GM12878 (cell line): ENCODE measurements at regions not wholly inside any gene's neighbourhood (a gene's known extent, or its start where the extent isn't known, plus 50 kb on each side); places are given as distances from the start of the nearest gene placed in this dataset.

Experiments used
- ATAC-seq: fragments of 200-7000 bp; cut with Tn5 transposase; 3 replicates; pipeline ENCODE4 v1.9.1; 2020; ENCODE audit warnings: mild to moderate bottlenecking, moderate library complexity
- BruUV-seq: library from RNA; stranded (reverse); fragments of 400-500 nt; replicated peaks from 2 replicates; lab custom pipeline; 2021; lab: Mats Ljungman, UMichigan
- CTCF ChIA-PET: fragments of 300-600 bp; sonication (Branson Sonifier 250); formaldehyde crosslinking; extraction: SDS; loops from one replicate; lab custom pipeline; 2021; ENCODE audit warnings: inconsistent platforms; lab: Yijun Ruan, JAX
- POLR2A ChIA-PET: fragments of 350-600 bp; formaldehyde crosslinking; extraction: SDS; loops from one replicate; lab custom pipeline; 2021; ENCODE audit warnings: inconsistent platforms; lab: Charles Lee
- RAD21 ChIA-PET: fragments of 300-600 bp; sonication (Branson Sonifier 250); formaldehyde crosslinking; loops from one replicate; lab custom pipeline; 2023; ENCODE audit warnings: antibody characterized with exemption; ENCODE audit not compliant: unreplicated experiment; lab: Charles Lee
- SMC1A ChIA-PET: fragments of 300-600 bp; sonication (Branson Sonifier 250); formaldehyde crosslinking; loops from one replicate; lab custom pipeline; 2023; ENCODE audit not compliant: unreplicated experiment, uncharacterized antibody; lab: Charles Lee
- DNase-seq: peaks from one replicate; pipeline ENCODE4 v3.0.0-alpha.2; 2011; ENCODE audit warnings: low read depth, low spot score
- FAIRE-seq: peaks from 3 replicates; lab custom pipeline; 2011; peaks lifted over from hg19 to GRCh38; lab: Jason Lieb, UNC
- H2AFZ ChIP-seq: 2 replicates; pipeline ENCODE4 v1.6.0; 2011; ENCODE audit warnings: low read depth, low read length, control low read depth; ENCODE audit not compliant: control insufficient read depth
- H3K27ac ChIP-seq: 2 replicates; pipeline ENCODE4 v1.5.1; 2011; ENCODE audit warnings: control low read depth; ENCODE audit not compliant: control insufficient read depth, insufficient read depth
- H3K27me3 ChIP-seq, 2 experiments: replicated peaks in 1 of 2; 2 replicates each; pipeline versions ENCODE4 v1.6.0 to v1.6.1; 2011; ENCODE audit warnings: low read length in 1 of 2; ENCODE audit not compliant: control insufficient read depth in 2 of 2, insufficient read depth in 2 of 2
- H3K36me3 ChIP-seq, 2 experiments: 2 replicates each; pipeline ENCODE4 v1.5.1; 2011; ENCODE audit warnings: low read length in 1 of 2; ENCODE audit not compliant: control insufficient read depth in 2 of 2, insufficient read depth in 2 of 2
- H3K4me1 ChIP-seq: 2 replicates; pipeline ENCODE4 v1.6.1; 2011; ENCODE audit warnings: mild to moderate bottlenecking, low read length, moderate library complexity, mixed read lengths; ENCODE audit not compliant: control insufficient read depth, insufficient read depth
- H3K4me2 ChIP-seq: 2 replicates; pipeline ENCODE4 v1.6.0; 2011; ENCODE audit warnings: control low read depth; ENCODE audit not compliant: control insufficient read depth, insufficient read depth
- H3K4me3 ChIP-seq: fragments of 200-600 bp; sonication (generic); 2 replicates; pipeline ENCODE4 v1.5.1; 2016
- H3K79me2 ChIP-seq: 2 replicates; pipeline ENCODE4 v1.6.0; 2011; ENCODE audit warnings: low read length; ENCODE audit not compliant: control insufficient read depth, insufficient read depth
- H3K9ac ChIP-seq: 2 replicates; pipeline ENCODE4 v1.8.0; 2011; ENCODE audit warnings: low read length, control low read depth, mixed read lengths; ENCODE audit not compliant: control insufficient read depth, insufficient read depth
- H3K9me3 ChIP-seq: replicated peaks from 3 replicates; pipeline ENCODE4 v1.5.1; 2011; ENCODE audit warnings: mild to moderate bottlenecking, low read length; ENCODE audit not compliant: control insufficient read depth, insufficient read depth
- H4K20me1 ChIP-seq: 2 replicates; pipeline ENCODE4 v1.6.0; 2011; ENCODE audit not compliant: control insufficient read depth, insufficient read depth
- MXI1 ChIP-seq: fragments of 150-350 bp; IDR thresholded peaks from 2 replicates; pipeline ENCODE4 v1.6.1; 2011; ENCODE audit warnings: low read depth, mild to moderate bottlenecking, inconsistent platforms, low read length, improper control_type of control experiment
- NFYB ChIP-seq: IDR thresholded peaks from 2 replicates; pipeline ENCODE4 v1.6.1; 2011; ENCODE audit warnings: low read depth, mild to moderate bottlenecking, low read length, improper control_type of control experiment, moderate library complexity; ENCODE audit not compliant: insufficient read depth
- PBX3 ChIP-seq: IDR thresholded peaks from 2 replicates; pipeline ENCODE4 v1.6.1; 2011; ENCODE audit warnings: mild to moderate bottlenecking, low read depth, low read length, moderate library complexity; ENCODE audit not compliant: insufficient replicate concordance
- POLR2A ChIP-seq: IDR thresholded peaks from 2 replicates; pipeline ENCODE4 v1.6.1; 2011; ENCODE audit warnings: low read depth, mild to moderate bottlenecking, low read length
- RCOR1 ChIP-seq: conservative IDR thresholded peaks from 2 replicates; pipeline ENCODE4 v1.6.1; 2012; ENCODE audit warnings: low read depth, low read length, improper control_type of control experiment
- REST ChIP-seq: IDR thresholded peaks from 2 replicates; pipeline ENCODE4 v1.6.1; 2012; ENCODE audit warnings: mild to moderate bottlenecking, low read depth, low read length
- TBL1XR1 ChIP-seq: IDR thresholded peaks from 2 replicates; pipeline ENCODE4 v1.6.1; 2012; ENCODE audit warnings: low read depth, low read length, improper control_type of control experiment
- WGBS: methylation state at CpG from one replicate; pipeline ENCODE4 v1.1.6; 2016; ENCODE audit warnings: low lambda C conversion rate; ENCODE audit not compliant: insufficient replicate concordance, insufficient coverage; ENCODE audit errors: missing lambda C conversion rate; 5-methylcytosine and 5-hydroxymethylcytosine counted together
- in situ Hi-C: fragments of 300-500 bp; cut with MboI; formaldehyde crosslinking; loops from 9 replicates; pipeline ENCODE4 v1.14.3; 2018; ENCODE audit warnings: mixed read lengths
- intact Hi-C: fragments of 100-400 bp; cut with micrococcal nuclease; formaldehyde crosslinking; loops from one replicate; pipeline ENCODE4 v1.14.2; 2022; ENCODE audit not compliant: unreplicated experiment

- Histone ChIP-seq H3K79me2 (no peaks in the 10 kb centered on the region), H3K27me3 (no peaks in the 10 kb centered on the region; a peak in 1 of 4 replicates), H3K36me3 (no peaks in the 10 kb centered on the region), H3K27ac (no peak overlapping the region), H4K20me1 (no peaks in the 10 kb centered on the region; the same call in 1 of the 2 replicates), H3K4me1 (peaks cover 9% of the 10 kb centered on the region), H3K9me3 (no peaks in the 10 kb centered on the region), H3K9ac (no peak overlapping the region), H3K4me2 (no peak overlapping the region), H3K4me3 (no peak overlapping the region), H2AFZ (no peak overlapping the region)
- ChIA-PET CTCF (interaction anchor here (1.3 kb wide), 1 partner anchor 208 kb away, joined by 3 read pairs; no protein-coding TSS in a partner anchor), SMC1A (no interaction called here), RAD21 (no interaction called here), POLR2A (no interaction called here)
- WGBS: 69% methylated on average over 4 of the region's 4 CpGs
- TF ChIP-seq REST: no peak
- TF ChIP-seq TBL1XR1: no peak
- no peak for TF ChIP-seq NFYB
- no peak for TF ChIP-seq MXI1
- TF ChIP-seq PBX3: no peak
- no peak for TF ChIP-seq RCOR1
- TF ChIP-seq POLR2A: no peak
- in situ Hi-C loops: loop anchor here (5.0 kb wide), 1 partner anchor 49 kb away; no protein-coding TSS in a partner anchor
- FAIRE-seq: no peak
- no peak for DNase-seq
- intact Hi-C loops: no loop called here
- BruUV-seq: no TSS peak
- no peak for ATAC-seq
Measured at GRCh38 chr2:45285771-45286390, 276.6 kb upstream of the SIX2 start.
